Caco-2 (cell line): ENCODE measurements at regions not wholly inside any gene's neighbourhood (a gene's known extent, or its start where the extent isn't known, plus 50 kb on each side); places are given as distances from the start of the nearest gene placed in this dataset.

ENCODE experiments used
- BruUV-seq: library from RNA; stranded (reverse); fragments of 400-500 nt; replicated peaks from 2 replicates; lab custom pipeline; 2021; lab: Mats Ljungman, UMichigan
- CTCF ChIA-PET: fragments of 300-600 bp; sonication (Branson Sonifier 250); formaldehyde crosslinking; loops from one replicate; lab custom pipeline; 2022; ENCODE audit warnings: antibody characterized with exemption; lab: Charles Lee
- POLR2A ChIA-PET: fragments of 300-600 bp; sonication (Branson Sonifier 250); formaldehyde crosslinking; loops from one replicate; lab custom pipeline; 2022; ENCODE audit warnings: antibody characterized with exemption; lab: Charles Lee
- DNase-seq, 2 experiments: peaks; one replicate each; pipeline versions ENCODE4 v3.0.0 to v3.0.0-alpha.2; 2020 to 2022
- H3K27me3 ChIP-seq: replicated peaks from 2 replicates; pipeline ENCODE4 v1.6.0; 2011; ENCODE audit warnings: low read length; ENCODE audit not compliant: control insufficient read depth, insufficient read depth
- H3K36me3 ChIP-seq: 2 replicates; pipeline ENCODE4 v1.5.1; 2011; ENCODE audit warnings: low read length; ENCODE audit not compliant: control insufficient read depth, insufficient read depth
- H3K4me1 ChIP-seq: fragments of 250-450 bp; sonication (Bioruptor Pico); 2 replicates; pipeline ENCODE4 v1.5.1; 2020; ENCODE audit warnings: mild to moderate bottlenecking
- H3K4me3 ChIP-seq: 2 replicates; pipeline ENCODE4 v1.5.1; 2011; ENCODE audit warnings: low read depth, mild to moderate bottlenecking, control low read depth, low read length
- H3K9me3 ChIP-seq: fragments of 250-450 bp; sonication (Bioruptor Pico); 2 replicates; pipeline ENCODE4 v1.5.1; 2020; ENCODE audit warnings: mild to moderate bottlenecking, moderate library complexity
- H3K27ac Mint-ChIP-seq: one replicate; pipeline ENCODE4 v1.8.0; 2022; ENCODE audit warnings: mixed read lengths; ENCODE audit not compliant: unreplicated experiment
- H3K27me3 Mint-ChIP-seq: one replicate; pipeline ENCODE4 v1.8.0; 2022; ENCODE audit warnings: mixed read lengths; ENCODE audit not compliant: insufficient read depth, unreplicated experiment
- H3K36me3 Mint-ChIP-seq: one replicate; pipeline ENCODE4 v1.8.0; 2022; ENCODE audit warnings: mild to moderate bottlenecking, mixed read lengths; ENCODE audit not compliant: insufficient read depth, unreplicated experiment
- H3K4me1 Mint-ChIP-seq: one replicate; pipeline ENCODE4 v1.8.0; 2022; ENCODE audit warnings: low read depth, mixed read lengths; ENCODE audit not compliant: unreplicated experiment
- H3K4me3 Mint-ChIP-seq: one replicate; pipeline ENCODE4 v1.8.0; 2022; ENCODE audit warnings: mild to moderate bottlenecking, moderate library complexity, mixed read lengths; ENCODE audit not compliant: unreplicated experiment
- H3K9me3 Mint-ChIP-seq: one replicate; pipeline ENCODE4 v1.8.0; 2022; ENCODE audit warnings: mixed read lengths; ENCODE audit not compliant: unreplicated experiment
- intact Hi-C: fragments of 100-400 bp; cut with micrococcal nuclease; formaldehyde crosslinking; loops from one replicate; pipeline ENCODE4 v1.10.0; 2022; ENCODE audit not compliant: unreplicated experiment
- TF ChIP-seq, protein P1 (sequence below), 2 experiments: fragments of 200-600 bp in 1 of 2; IDR thresholded peaks; 1 replicate in 1 of 2; 2 replicates in 1 of 2; pipeline versions ENCODE4 v1.5.1 to v1.8.0; 2011 to 2022; ENCODE audit warnings: antibody characterized with exemption in 1 of 2, control low read depth in 1 of 2, inconsistent platforms in 1 of 2, low read depth in 1 of 2, low read length in 1 of 2, mild to moderate bottlenecking in 1 of 2, moderate library complexity in 1 of 2; ENCODE audit not compliant: insufficient read depth in 1 of 2, severe bottlenecking in 1 of 2, unreplicated experiment in 1 of 2

DNA sequence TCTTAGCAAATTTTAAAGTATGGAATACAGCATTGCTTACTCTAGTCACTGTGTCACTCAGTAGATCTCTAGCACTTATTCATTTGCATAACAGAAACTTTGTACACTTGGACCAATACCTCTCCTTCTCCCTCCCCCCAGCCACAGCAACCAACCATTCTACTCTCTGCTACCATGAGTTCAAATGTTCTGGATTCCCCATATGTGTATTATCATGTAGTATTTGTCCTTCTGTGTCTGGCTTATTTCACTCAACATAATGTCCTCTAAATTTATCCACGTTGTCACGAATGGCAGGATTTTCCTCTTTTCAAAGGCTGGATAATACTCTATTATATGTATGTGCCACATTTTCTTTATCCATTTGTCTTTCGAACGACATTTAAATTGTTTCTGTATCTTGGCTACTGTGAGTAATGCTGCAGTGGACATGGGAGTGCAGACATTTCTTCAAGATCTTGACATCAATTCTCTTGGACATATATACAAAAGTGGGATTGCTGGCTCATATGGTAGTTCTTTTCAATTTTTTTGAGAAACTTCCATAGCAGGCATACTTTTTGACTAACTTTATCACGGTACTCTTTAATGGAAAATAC, 184.5 kb upstream of the SOX21 start:
- CTCF ChIA-PET = no interaction called here
- no peak overlapping the region for H3K4me3 ChIP-seq
- H3K27me3 ChIP-seq = no peaks in the 10 kb centered on the region
- H3K4me3 Mint-ChIP-seq = no peak overlapping the region
- no peaks in the 10 kb centered on the region for H3K36me3 ChIP-seq
- no peaks in the 10 kb centered on the region for H3K27me3 Mint-ChIP-seq
- no peaks in the 10 kb centered on the region for H3K9me3 ChIP-seq
- no peaks in the 10 kb centered on the region for H3K4me1 Mint-ChIP-seq
- TF ChIP-seq, protein P1, sequence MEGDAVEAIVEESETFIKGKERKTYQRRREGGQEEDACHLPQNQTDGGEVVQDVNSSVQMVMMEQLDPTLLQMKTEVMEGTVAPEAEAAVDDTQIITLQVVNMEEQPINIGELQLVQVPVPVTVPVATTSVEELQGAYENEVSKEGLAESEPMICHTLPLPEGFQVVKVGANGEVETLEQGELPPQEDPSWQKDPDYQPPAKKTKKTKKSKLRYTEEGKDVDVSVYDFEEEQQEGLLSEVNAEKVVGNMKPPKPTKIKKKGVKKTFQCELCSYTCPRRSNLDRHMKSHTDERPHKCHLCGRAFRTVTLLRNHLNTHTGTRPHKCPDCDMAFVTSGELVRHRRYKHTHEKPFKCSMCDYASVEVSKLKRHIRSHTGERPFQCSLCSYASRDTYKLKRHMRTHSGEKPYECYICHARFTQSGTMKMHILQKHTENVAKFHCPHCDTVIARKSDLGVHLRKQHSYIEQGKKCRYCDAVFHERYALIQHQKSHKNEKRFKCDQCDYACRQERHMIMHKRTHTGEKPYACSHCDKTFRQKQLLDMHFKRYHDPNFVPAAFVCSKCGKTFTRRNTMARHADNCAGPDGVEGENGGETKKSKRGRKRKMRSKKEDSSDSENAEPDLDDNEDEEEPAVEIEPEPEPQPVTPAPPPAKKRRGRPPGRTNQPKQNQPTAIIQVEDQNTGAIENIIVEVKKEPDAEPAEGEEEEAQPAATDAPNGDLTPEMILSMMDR (IDR thresholded peaks at IDR 0.05; ENCODE audit: insufficient read depth in 1 of 2, low read depth in 1 of 2, low read length in 1 of 2, severe bottlenecking in 1 of 2, unreplicated experiment in 1 of 2) = no peak
- H3K9me3 Mint-ChIP-seq = no peaks in the 10 kb centered on the region
- POLR2A ChIA-PET = no interaction called here
- H3K27ac Mint-ChIP-seq = no peak overlapping the region
- BruUV-seq = no TSS peak
- no peaks in the 10 kb centered on the region for H3K36me3 Mint-ChIP-seq
- H3K4me1 ChIP-seq = no peaks in the 10 kb centered on the region
- no peak for DNase-seq
- intact Hi-C loops = no loop called here

DNA sequence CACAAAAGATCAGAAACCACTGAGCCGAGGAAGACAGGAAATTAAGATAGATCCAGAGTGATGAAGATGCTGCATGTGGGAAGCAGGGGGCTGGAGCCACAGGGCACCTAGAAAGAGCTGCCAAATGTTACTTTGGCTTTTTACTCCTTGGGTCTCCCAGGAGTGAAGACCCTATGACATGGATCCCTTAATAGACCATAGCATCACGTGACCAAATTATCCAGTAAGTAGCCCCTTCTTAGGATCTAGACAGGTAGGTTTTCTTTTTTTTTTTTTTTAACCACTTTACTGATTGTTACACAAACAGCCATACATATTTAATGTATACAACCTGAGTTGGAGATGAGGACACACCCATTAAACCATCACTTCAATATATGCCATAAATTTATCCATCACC, 183.9 kb upstream of the SOX21 start:
- H3K4me3 Mint-ChIP-seq = no peak overlapping the region
- BruUV-seq = no TSS peak

DNA sequence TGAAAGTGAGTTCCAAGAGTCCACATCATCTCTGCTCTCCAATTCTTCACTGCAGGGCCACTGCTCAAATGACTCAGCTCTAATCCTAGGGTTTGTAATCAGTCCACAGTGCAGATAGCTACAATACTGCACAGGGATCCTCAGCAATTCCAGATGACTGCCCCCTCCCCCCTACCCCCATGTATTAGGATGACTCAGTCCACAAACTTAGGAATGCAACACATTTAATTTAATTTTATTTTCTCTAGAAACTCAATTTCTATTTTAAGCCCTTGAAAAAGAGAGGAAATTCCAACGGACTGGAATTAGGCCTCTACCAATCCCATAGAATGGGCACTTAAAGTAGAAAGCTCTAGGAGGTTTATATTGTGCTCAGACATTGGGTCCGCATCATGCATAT, 173.8 kb upstream of the SOX21 start:
- intact Hi-C loops = no loop called here
- Mint-ChIP-seq H3K4me3 (no peak overlapping the region), H3K9me3 (no peaks in the 10 kb centered on the region), H3K4me1 (no peaks in the 10 kb centered on the region), H3K36me3 (no peaks in the 10 kb centered on the region), H3K27me3 (peaks cover 2% of the 10 kb centered on the region), H3K27ac (no peak overlapping the region)
- no peak for DNase-seq
- no TSS peak for BruUV-seq
- H3K4me3 ChIP-seq = no peak overlapping the region
- no peaks in the 10 kb centered on the region for H3K9me3 ChIP-seq
- TF ChIP-seq, protein P1 (IDR thresholded peaks at IDR 0.05; ENCODE audit: insufficient read depth in 1 of 2, low read depth in 1 of 2, low read length in 1 of 2, severe bottlenecking in 1 of 2, unreplicated experiment in 1 of 2) = no peak
- H3K4me1 ChIP-seq = no peaks in the 10 kb centered on the region
- no peaks in the 10 kb centered on the region for H3K36me3 ChIP-seq
- CTCF ChIA-PET = no interaction called here
- H3K27me3 ChIP-seq = no peaks in the 10 kb centered on the region
- POLR2A ChIA-PET = no interaction called here

More for the DNA sequence above, 183.9 kb upstream of the SOX21 start:
- Mint-ChIP-seq H3K9me3 (no peaks in the 10 kb centered on the region), H3K27ac (no peak overlapping the region), H3K36me3 (no peaks in the 10 kb centered on the region), H3K4me1 (no peaks in the 10 kb centered on the region), H3K27me3 (no peaks in the 10 kb centered on the region)
- DNase-seq = no peak
- CTCF ChIA-PET = no interaction called here
- POLR2A ChIA-PET = no interaction called here
- no peaks in the 10 kb centered on the region for H3K9me3 ChIP-seq
- no peak overlapping the region for H3K4me3 ChIP-seq
- intact Hi-C loops = no loop called here
- H3K36me3 ChIP-seq = no peaks in the 10 kb centered on the region
- H3K27me3 ChIP-seq = no peaks in the 10 kb centered on the region
- no peaks in the 10 kb centered on the region for H3K4me1 ChIP-seq
- TF ChIP-seq, protein P1 (IDR thresholded peaks at IDR 0.05; ENCODE audit: insufficient read depth in 1 of 2, low read depth in 1 of 2, low read length in 1 of 2, severe bottlenecking in 1 of 2, unreplicated experiment in 1 of 2) = no peak
